ENCODE measurements at regions not wholly inside any gene's neighbourhood (a gene's known extent, or its start where the extent isn't known, plus 50 kb on each side); places are given as distances from the start of the nearest gene placed in this dataset.

- no peaks in the 10 kb centered on the region for H4K20me1 ChIP-seq (ENCODE audit: low read depth, low read length)
- H3K4me3 ChIP-seq (ENCODE audit: insufficient read depth, low read length, poor library complexity, severe bottlenecking), result no peak overlapping the region
- no peak overlapping the region for H3K4me2 ChIP-seq (ENCODE audit: low read depth, low read length, poor library complexity, severe bottlenecking)
- H3K9me2 ChIP-seq (replicated peaks; ENCODE audit: insufficient read depth, low read length), result no peaks in the 10 kb centered on the region
- no peak overlapping the region for H3K27ac ChIP-seq (ENCODE audit: low read depth, low read length)
- no peak overlapping the region for H3K9ac ChIP-seq (ENCODE audit: low read length)
- no peaks in the 10 kb centered on the region for H3K79me2 ChIP-seq (ENCODE audit: insufficient read depth, low read length)
- no peaks in the 10 kb centered on the region for H3K27me3 ChIP-seq (ENCODE audit: low read length)
- no peaks in the 10 kb centered on the region for H3K9me3 ChIP-seq (ENCODE audit: insufficient read depth, low read length)
- H2AFZ ChIP-seq (ENCODE audit: low read depth, low read length, severe bottlenecking), result no peak overlapping the region
- H3K36me3 ChIP-seq (ENCODE audit: low read length), result no peaks in the 10 kb centered on the region
- TF ChIP-seq CTCF (IDR thresholded peaks at IDR 0.05; ENCODE audit: insufficient read depth, low read length, poor library complexity, severe bottlenecking), result no peak
- TF ChIP-seq EZH2phosphoT487 (conservative IDR thresholded peaks at IDR 0.05; ENCODE audit: low read length), result no peak
- no peaks in the 10 kb centered on the region for H3F3A ChIP-seq (ENCODE audit: insufficient read depth)
Measured at GRCh38 chr2:204475399-204475798, 69.9 kb upstream of the PARD3B start.

GRCh38 chr2:204477358-204477950 lies 67.8 kb upstream of the PARD3B start:
- H3F3A ChIP-seq (ENCODE audit: insufficient read depth), result no peaks in the 10 kb centered on the region
- no peak for TF ChIP-seq EZH2phosphoT487 (conservative IDR thresholded peaks at IDR 0.05; ENCODE audit: low read length)
- H4K20me1 ChIP-seq (ENCODE audit: low read depth, low read length), result no peaks in the 10 kb centered on the region
- H3K9ac ChIP-seq (ENCODE audit: low read length), result no peak overlapping the region
- no peaks in the 10 kb centered on the region for H3K36me3 ChIP-seq (ENCODE audit: low read length)
- no peaks in the 10 kb centered on the region for H3K79me2 ChIP-seq (ENCODE audit: insufficient read depth, low read length)
- no peaks in the 10 kb centered on the region for H3K27me3 ChIP-seq (ENCODE audit: low read length)
- no peaks in the 10 kb centered on the region for H3K9me2 ChIP-seq (replicated peaks; ENCODE audit: insufficient read depth, low read length)
- H3K27ac ChIP-seq (ENCODE audit: low read depth, low read length), result no peak overlapping the region
- no peak overlapping the region for H3K4me3 ChIP-seq (ENCODE audit: insufficient read depth, low read length, poor library complexity, severe bottlenecking)
- no peak overlapping the region for H3K4me2 ChIP-seq (ENCODE audit: low read depth, low read length, poor library complexity, severe bottlenecking)
- no peaks in the 10 kb centered on the region for H3K9me3 ChIP-seq (ENCODE audit: insufficient read depth, low read length)
- no peak overlapping the region for H2AFZ ChIP-seq (ENCODE audit: low read depth, low read length, severe bottlenecking)

- H3F3A ChIP-seq (ENCODE audit: insufficient read depth), result no peaks in the 10 kb centered on the region
- H3K4me3 ChIP-seq (ENCODE audit: insufficient read depth, low read length, poor library complexity, severe bottlenecking), result no peak overlapping the region
- no peak overlapping the region for H3K27ac ChIP-seq (ENCODE audit: low read depth, low read length)
- H3K9me2 ChIP-seq (replicated peaks; ENCODE audit: insufficient read depth, low read length), result no peaks in the 10 kb centered on the region
- TF ChIP-seq EZH2phosphoT487 (conservative IDR thresholded peaks at IDR 0.05; ENCODE audit: low read length), result no peak
- TF ChIP-seq CTCF (IDR thresholded peaks at IDR 0.05; ENCODE audit: insufficient read depth, low read length, poor library complexity, severe bottlenecking), result no peak
- H3K79me2 ChIP-seq (ENCODE audit: insufficient read depth, low read length), result no peaks in the 10 kb centered on the region
- no peak overlapping the region for H2AFZ ChIP-seq (ENCODE audit: low read depth, low read length, severe bottlenecking)
- H3K9ac ChIP-seq (ENCODE audit: low read length), result no peak overlapping the region
- no peaks in the 10 kb centered on the region for H4K20me1 ChIP-seq (ENCODE audit: low read depth, low read length)
- H3K36me3 ChIP-seq (ENCODE audit: low read length), result no peaks in the 10 kb centered on the region
- no peaks in the 10 kb centered on the region for H3K27me3 ChIP-seq (ENCODE audit: low read length)
- H3K9me3 ChIP-seq (ENCODE audit: insufficient read depth, low read length), result no peaks in the 10 kb centered on the region
- H3K4me2 ChIP-seq (ENCODE audit: low read depth, low read length, poor library complexity, severe bottlenecking), result no peak overlapping the region
Measured at GRCh38 chr2:204479557-204479956, 65.7 kb upstream of the PARD3B start.

- no peak for TF ChIP-seq EZH2phosphoT487 (conservative IDR thresholded peaks at IDR 0.05; ENCODE audit: low read length)
- TF ChIP-seq CTCF (IDR thresholded peaks at IDR 0.05; ENCODE audit: insufficient read depth, low read length, poor library complexity, severe bottlenecking), result no peak
- no peak overlapping the region for H3K4me2 ChIP-seq (ENCODE audit: low read depth, low read length, poor library complexity, severe bottlenecking)
- no peaks in the 10 kb centered on the region for H3K79me2 ChIP-seq (ENCODE audit: insufficient read depth, low read length)
- H3K9ac ChIP-seq (ENCODE audit: low read length), result no peak overlapping the region
- no peaks in the 10 kb centered on the region for H3K9me3 ChIP-seq (ENCODE audit: insufficient read depth, low read length)
- H3K9me2 ChIP-seq (replicated peaks; ENCODE audit: insufficient read depth, low read length), result no peaks in the 10 kb centered on the region
- no peaks in the 10 kb centered on the region for H4K20me1 ChIP-seq (ENCODE audit: low read depth, low read length)
- no peak overlapping the region for H3K4me3 ChIP-seq (ENCODE audit: insufficient read depth, low read length, poor library complexity, severe bottlenecking)
- H3K27me3 ChIP-seq (ENCODE audit: low read length), result no peaks in the 10 kb centered on the region
- no peaks in the 10 kb centered on the region for H3F3A ChIP-seq (ENCODE audit: insufficient read depth)
- H3K36me3 ChIP-seq (ENCODE audit: low read length), result no peaks in the 10 kb centered on the region
- H2AFZ ChIP-seq (ENCODE audit: low read depth, low read length, severe bottlenecking), result no peak overlapping the region
- H3K27ac ChIP-seq (ENCODE audit: low read depth, low read length), result no peak overlapping the region
Measured at GRCh38 chr2:204480676-204481075, 64.6 kb upstream of the PARD3B start.
